GM18861 (cell line): ENCODE measurements at regions not wholly inside any gene's neighbourhood (a gene's known extent, or its start where the extent isn't known, plus 50 kb on each side); places are given as distances from the start of the nearest gene placed in this dataset.
"Not testable (repeated sequence)": the region's sequence is repeated elsewhere in the genome, so short reads cannot be mapped to it uniquely, and the experiment has no call there.

Source experiments
- ATAC-seq: cut with Tn5 transposase; IDR thresholded peaks from one replicate; pipeline ENCODE4 v1.9.1; 2021; ENCODE audit not compliant: unreplicated experiment

DNA sequence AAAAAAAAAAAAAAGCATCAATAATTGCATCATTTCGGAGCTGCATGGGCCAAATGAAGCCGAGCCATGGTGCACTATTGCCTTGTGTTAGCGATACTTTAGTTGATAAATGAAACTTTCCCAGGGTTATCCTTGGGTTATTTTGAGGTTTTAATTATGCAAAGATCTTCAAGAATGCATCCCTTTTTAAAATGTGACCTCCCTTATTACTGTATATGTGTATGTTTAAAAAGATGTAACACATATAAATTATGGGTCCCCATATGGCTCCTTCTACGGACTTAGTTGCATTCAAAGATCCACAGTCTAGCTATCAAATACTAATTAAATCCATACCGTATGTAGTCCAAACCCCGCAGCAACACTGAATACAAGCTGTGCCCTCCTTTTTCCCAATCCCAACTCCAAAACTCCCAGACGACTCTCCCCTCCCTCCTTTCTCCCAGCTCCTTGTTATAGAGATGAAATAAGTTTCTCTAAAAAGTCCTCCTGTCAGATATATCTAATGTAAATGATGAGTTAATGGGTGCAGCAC lies 129.3 kb upstream of the MAP1LC3B2 start:
- no peak for ATAC-seq

DNA sequence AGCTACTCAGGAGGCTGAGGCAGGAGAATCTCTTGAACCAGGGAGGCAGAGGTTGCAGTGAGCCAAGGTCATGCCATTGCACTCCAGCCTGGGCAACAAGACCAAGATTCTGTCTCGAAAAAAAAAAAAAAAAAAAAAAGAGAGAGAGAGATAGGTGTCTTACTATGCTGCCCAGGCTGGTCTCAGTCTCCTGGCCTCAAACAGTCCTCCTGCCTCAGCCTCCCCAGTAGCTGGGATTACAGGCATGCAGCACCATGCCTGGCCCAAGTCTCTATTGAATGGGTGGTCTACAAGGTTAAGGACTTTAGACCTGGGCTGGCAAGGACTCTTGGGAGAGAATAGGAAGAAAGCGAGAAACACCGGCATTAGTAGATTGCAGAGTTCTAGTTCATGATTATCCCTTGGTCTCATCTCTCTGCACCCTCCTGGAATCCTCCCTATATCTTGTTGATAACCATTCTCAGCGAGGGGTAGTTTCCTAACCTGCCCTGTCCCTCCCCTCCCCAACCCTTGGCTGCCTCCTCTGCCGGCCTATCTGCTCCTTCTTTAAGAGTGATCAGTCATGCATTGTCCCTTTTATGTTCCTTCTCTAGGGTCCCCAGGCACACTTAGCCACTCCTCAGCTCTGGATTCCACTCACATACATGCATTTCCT lies 128.1 kb upstream of the MAP1LC3B2 start:
- no peak for ATAC-seq

DNA sequence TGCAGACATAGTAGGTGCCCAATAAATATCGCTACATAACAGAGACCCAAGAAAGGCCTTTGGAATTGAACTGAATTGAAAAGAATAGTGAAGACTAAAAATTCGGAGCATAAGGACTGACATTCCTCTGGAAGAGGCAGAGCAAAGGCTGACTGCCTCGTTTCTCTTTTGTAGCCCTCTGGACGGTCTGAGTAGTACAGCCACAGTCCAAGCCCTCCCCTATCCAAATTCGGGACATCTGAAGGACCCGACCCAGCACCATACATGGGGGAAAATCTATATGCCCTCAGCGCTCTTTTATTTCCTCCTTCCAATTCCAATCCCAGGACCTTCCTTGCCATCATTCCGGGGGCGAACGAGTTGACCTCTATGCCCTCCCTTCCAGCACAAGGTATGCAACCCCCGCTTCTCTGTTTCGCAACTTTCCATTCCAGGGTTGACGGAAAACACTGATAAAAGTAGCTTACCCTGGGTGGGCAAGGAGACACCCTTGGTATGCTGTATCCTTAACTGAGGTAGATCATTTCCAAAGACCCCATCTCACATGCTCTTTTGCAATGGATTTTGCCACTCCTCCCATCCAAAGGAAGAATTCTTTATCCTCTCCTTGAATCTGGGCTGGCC lies 127.4 kb upstream of the MAP1LC3B2 start:
- no peak for ATAC-seq

DNA sequence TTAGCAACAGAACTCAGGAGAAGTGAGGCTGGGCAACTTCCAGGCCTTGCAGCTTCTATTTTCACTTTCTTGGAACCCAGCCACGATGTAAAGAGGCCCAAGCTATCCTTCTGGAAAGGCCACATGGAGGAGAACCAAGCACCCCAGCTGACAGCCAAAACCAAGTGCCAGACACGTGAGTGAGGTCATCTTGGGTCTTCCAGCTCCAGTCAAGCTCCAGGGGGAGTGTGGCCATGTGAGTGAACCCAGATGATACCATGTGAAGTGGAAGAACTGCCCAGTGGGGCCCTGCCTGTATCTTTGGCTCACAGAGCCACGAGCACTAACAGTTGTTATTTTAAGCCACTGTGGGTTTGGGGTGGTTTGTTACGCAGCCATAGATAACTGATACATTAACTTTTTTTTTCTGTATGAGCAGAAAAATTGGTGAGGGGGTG lies 126.8 kb upstream of the MAP1LC3B2 start:
- no peak for ATAC-seq

DNA sequence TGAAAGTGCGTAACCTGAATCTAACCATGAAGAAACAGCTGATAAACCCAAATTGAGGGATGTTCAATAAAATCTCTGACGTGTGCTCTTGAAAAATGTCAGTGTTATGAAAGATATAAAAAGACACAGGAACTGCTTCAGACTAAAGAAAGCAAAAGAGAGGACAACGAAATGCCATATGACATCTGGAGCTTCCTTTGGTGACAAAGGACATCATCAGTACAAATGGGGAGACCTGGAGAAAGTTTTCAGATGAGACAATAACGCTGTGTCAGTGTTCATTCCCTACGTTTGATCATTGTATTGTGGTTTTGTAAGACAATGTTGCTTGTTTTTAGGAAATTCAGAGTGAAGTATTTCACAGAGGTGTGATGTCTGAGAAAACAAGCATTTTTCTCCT lies 125.9 kb upstream of the MAP1LC3B2 start:
- no peak for ATAC-seq

DNA sequence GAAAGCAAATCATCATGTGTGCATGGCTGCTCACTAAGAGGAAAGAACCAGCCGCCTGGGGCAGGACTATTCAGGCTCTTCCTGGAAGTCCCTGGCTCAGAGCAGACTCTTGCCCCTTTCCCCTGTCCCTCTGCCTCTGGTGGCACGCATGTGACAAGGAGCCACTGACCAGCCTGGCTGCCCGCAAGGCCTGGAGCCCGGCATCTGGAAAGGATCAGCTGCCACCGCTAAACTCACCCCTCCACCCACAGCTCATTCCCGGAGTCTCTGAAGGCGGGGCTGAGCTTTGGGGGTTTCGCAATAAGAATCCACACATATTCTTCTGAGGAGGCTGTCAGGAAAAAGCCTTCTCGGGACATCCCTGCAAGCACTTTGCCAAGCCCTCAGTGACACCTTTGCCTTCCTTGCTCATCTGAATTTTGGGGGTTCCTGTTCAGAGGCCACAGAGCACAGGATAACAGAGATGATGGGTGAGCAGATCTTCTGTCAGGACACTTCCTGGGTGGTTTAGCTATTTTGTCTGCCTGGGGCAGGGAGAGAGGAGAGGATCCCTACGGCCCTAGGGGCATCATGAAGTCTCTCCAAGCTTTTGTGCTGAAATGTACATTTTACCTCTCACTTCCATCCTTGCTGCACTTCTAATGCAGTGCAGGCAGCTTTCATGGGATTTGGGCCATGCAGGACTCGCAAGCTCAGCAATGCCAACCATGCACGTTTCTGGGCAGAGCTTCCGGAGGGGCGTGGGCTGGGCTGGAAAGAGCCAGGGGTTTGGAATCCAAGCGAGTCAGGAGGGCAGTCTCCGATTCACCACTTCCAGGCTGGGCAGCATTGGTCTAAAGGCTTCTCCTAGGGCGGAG lies 124.8 kb upstream of the MAP1LC3B2 start:
- ATAC-seq, result no peak

DNA sequence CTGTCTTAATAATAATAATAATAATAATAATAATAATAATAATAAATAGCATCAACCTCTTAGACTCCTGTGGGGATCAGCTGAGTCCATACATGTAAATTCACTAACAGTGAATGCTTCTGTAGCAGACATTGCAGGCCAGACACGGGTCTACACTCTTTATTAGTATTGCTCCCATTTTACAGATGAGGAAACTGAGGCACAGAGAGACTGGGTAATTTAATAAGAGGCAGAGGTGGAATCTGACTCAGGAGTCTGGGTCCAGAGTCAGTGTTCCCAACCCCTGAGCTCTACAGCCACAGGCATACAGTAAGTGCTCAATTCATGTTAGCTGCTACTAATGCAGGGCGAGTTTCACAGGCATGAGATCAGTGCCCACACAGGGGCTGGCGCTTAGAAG lies 123.2 kb upstream of the MAP1LC3B2 start:
- ATAC-seq, result no peak

DNA sequence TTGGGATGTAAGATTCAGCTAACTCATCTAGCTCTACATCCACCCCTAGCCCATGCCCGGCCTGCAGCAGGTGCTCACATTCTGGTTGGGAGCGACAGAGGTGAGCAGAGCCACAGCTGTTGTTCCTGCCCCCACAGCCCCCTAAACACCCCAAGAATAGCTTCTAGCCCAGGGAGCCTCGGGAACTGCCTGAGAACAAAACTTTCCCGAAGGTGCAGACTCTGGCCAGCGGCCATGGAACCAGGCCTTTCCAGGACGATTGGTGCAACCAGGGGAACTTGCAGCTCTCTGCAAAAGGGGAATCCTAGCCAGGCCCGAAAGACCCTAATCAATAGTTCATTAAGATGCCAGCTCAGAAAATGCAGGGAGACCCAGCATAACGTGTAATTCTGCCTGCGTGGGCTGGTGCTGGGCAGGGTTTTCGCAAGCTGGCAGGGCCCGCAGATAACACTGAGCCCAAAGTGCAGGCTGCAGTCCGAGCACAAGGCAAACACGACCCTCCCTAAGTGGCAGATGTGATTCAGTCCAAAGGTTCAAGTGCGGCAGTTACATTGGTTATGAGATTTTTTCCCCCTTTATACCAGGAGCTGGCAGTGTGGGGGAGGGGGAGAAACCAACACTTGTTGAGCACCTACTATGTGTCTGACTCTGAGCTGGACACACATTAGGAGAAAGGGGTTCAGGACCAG lies 122.5 kb upstream of the MAP1LC3B2 start:
- ATAC-seq, result no peak

DNA sequence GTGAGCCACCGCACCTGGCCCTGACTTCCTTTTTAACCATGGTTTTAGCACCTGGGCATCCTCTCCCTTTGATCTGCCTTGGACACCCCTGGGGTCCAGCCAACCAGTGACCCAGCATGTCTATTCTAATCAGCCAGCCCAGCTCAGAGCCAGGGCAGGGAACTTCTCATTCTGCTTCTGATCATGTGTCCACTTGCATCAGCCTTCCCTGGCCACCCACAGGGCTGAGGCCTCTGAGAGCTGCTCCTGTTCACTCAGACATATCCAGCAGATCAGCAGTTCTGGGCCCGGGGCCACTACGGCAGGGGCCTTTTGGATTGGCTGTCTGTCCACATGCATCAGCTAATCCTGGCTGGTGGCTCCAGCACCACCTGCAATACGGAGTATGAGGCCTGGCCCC lies 117.9 kb upstream of the MAP1LC3B2 start:
- ATAC-seq, result no peak

DNA sequence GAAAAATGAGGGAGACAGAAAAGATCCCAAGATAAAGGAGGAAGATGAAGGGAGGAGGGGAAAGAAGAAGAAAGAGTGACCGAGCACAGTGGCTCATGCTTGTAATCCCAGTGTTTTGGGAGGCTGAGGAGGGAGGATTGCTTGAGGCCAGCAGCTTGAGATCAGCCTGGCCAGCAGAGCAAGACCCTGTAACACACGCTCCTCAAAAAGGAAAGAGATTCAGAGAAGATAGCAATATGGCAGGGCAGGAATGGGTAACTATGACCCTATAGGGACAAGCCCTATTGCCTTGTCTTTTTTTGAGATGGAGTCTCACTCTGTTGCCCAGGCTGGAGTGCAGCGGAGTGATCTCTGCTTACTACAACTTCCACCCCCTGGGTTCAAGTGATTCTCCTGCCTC lies 116.9 kb upstream of the MAP1LC3B2 start:
- ATAC-seq, result no peak

DNA sequence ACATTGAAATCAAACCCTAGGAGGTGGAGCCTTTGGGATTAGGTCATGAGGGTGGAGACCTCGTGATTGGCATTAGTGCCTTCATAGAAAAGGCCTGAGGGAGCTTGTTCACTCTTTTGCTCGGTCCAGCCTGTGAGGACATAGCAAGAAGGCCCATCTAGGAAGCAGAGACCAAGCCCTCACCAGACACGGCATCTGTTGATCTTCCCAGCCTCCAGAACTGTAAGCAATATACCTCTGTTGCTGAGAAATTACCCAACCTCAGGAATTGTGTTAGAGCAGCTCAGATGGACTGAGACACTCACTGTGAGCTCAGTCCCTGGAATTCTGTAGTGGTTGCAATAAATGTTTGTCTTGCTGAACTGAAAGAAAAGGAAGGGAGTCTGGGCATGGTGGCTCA lies 116.2 kb upstream of the MAP1LC3B2 start:
- ATAC-seq, result no peak

DNA sequence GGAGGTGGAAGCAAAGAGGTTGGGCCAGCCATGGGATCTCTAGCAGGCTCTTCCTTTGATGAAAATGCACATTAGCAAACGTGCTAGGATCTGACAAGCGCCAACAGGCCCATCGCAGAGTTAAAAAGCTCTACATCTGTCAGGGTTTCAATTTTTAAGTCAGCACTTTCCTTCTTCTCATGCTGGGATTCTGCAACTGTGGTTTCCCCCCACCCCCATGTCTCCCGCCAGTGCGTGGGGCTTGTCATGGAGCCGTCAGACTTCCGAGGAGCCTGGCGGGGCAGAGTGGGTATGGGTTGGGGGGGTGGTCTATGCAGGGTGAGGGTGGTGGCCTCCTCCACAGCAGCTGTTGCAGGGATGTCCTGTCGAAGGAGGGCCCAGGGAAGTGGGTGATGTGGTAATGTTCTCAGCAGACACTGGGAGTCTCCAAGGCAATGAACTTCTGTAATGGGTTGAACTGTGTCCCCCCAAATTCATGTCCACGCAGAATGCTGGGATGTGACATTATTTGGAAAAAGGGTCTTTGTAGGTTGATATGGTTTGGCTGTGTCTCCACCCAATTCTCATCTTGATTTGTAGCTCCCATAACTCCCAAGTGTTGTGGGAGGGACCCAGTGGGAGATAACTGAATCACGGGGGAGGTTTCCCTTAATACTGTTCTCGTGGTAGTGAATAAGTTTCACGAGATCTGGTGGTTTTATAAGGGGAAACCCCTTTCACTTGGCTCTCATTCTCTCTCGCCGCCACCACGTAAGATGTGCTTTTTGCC lies 115.2 kb upstream of the MAP1LC3B2 start:
- ATAC-seq, result no peak

DNA sequence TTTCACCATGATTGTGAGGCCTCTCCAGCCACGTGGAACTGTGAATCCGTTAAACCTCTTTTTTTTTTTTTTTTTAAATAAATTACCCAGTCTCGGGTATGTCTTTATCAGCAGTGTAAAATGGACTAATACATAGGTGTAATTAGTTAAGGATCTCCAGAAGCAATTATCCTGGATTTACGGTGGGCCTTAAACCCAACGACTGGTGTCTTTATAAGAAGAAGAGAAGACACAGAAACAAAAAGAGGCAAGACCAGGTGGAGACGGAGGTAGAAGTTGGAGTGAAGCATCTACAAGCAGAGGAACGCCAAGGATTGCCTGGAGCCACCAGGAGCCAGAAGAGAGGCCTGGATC lies 114.6 kb upstream of the MAP1LC3B2 start:
- no peak for ATAC-seq

DNA sequence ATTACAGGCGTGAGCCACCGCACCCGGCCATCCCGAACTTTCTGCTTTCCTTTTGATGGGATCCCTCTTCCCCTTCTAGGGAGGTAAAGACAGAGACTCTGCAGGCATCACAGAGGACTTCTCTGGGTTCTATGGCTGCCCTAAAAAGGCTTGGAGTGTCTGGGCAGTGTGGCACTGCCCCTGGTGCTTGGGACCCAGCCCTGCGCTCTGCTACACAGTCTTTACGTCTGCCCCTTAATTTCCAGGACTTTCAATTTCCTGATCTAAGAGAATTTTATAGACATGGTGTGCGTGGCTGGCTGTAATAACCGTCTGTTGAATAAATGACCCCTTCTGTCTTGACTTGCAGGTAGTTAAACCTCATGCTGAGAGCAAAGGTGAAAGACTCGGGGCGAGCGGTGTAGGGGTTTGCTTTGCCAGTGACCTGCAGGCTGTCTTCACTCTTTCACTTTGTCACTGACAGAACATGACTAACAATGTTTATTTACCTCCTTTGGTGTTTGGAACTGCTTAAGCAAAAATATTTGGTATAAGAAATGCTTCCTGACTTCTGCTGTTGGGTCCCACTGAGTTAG lies 110.9 kb upstream of the MAP1LC3B2 start:
- ATAC-seq, result no peak

DNA sequence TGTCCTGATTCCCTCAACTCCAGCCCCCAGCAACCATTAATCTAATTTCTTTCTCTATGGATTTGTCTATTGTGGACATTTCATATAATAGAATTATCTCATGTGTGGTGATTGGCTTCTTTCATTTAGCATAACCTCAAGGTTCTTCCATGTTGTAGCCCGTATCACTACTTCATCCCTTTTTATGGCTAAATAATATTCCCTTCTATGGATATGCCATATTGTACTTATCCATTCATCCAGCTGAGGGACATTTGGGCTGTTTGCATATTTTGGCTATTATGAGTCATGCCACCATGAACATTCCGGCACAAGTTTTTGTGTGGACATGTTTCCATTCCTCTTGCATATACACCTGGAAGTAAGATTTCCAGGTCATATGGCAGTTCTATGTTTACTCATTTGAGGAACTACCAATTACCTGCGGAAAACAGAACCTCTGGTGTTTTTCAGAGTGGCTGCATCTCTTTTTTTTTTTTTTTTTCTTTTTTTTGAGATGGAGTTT lies 108.7 kb upstream of the MAP1LC3B2 start:
- no peak for ATAC-seq

DNA sequence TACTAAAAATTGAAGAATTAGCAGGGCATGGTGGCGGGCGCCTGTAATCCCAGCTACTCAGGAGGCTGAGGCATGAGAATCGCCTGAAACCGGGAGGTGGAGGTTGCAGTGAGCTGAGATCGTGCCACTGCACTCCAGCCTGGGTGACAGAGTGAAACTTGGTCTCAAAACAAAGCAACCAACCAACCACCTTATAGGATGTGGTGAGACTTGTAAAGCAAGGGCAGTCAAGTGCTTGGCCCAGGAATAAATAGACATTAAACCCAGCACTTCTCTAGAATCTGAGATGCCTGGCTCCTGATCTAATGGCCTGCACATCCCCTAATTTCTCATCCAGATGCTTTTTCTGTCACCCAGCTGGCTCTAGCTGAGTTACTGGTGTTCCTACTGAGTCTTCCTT lies 106.2 kb upstream of the MAP1LC3B2 start:
- not testable (repeated sequence) for ATAC-seq

DNA sequence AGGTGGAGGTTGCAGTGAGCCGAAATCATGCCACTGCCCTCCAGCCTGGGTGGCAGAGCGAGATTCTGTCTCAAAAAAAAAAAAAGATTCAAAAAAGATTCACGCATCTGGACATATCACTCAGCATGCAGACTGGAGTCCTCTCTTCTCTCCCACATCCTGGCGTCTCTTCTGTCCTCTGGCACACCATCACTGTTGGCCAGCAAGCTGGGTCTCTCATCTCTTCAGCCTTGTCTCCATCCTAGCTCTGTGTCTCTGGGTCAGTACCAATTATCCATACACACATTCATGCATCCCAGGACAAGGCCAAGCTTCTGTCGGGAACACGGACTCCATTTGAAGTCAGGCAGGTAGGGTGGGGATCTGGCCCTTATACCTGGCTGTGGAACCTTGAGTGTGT lies 105.5 kb upstream of the MAP1LC3B2 start:
- ATAC-seq, result no peak

DNA sequence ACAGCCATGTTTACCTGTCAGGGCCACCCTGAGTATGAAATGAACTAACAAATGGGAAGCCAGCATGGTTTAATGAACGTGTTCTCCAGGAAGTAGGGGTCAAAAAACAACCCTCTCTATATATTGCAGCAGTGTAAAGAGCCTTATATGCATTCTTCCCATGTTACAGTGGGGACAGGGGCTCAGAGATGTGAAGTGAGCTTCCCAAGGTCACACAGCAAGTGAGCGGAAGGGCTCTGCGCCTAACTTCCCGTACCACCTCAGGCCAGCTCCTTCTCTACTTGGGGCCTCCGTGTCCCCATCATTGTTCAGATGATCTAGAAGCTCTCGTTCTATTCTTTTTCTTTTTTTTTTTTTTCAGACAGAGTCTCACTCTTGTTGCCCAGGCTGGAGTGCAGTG lies 105.1 kb upstream of the MAP1LC3B2 start:
- no peak for ATAC-seq

DNA sequence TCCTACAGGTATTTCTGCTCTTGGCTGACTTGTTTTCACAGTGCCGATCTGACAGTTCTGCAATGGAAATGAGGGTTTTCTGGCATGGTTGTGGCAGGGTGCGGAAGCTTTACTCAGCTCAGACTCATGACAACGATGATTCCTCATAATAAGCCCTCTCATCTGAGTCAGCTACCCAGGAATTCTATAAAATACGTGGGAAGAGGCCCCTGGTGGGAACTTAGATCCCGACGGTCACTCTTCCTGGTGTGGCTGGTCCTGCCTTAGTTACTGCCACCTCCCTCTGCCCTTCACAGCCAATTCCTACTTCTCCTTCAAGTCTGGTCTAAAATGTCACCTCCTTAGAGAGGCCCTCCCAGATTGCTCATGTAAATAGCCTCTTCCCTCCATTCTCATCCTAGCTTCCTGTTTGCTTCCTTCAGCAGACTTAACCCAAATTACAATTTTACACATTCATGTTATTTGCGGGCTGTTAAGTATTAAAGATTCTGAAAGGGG lies 104.2 kb upstream of the MAP1LC3B2 start:
- ATAC-seq, result no peak
